ENCODE measurements at regions not wholly inside any gene's neighbourhood (a gene's known extent, or its start where the extent isn't known, plus 50 kb on each side); places are given as distances from the start of the nearest gene placed in this dataset.

DNA sequence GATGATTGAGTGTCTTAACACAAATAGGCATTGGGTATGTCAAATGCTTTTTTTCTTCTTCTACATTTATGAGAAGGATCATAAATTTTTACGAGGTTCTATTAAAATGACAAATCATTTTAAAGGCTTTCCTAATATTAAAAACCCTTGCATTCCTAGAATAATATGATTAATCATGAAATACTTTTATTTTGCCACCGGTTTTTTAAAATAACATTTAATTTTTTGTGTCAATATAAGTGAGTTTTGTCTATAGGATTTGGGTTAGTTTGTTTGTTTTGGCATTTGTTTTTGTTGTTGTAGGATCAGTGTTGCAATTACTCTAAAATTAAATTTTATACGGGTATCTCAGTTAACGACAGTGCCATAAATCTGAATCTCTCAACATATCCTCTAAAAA, 169.7 kb upstream of the STK26 start:
- no peak for TF ChIP-seq CTCF (conservative IDR thresholded peaks at IDR 0.05)
- no peak for TF ChIP-seq EZH2 (IDR thresholded peaks at IDR 0.05; ENCODE audit: low read depth)

Measured in PC-9 (cell line).